Esophagus muscularis mucosa (tissue), 4 donors: ENCODE measurements at regions not wholly inside any gene's neighbourhood (a gene's known extent, or its start where the extent isn't known, plus 50 kb on each side); places are given as distances from the start of the nearest gene placed in this dataset.
"Not testable (repeated sequence)": the region's sequence is repeated elsewhere in the genome, so short reads cannot be mapped to it uniquely, and the experiment has no call there.

Source experiments
- DNase-seq: peaks from one replicate; pipeline ENCODE4 v3.0.0-alpha.2; 2017; ENCODE audit errors: extremely low spot score
- H3K27ac ChIP-seq, 4 donors: fragments of 200-600 bp; sonication (generic); replicated peaks in 1 of 4; 1 replicate in 3 of 4; 2 replicates in 1 of 4; pipeline ENCODE4 v1.5.1; 2016 to 2019; ENCODE audit warnings: mild to moderate bottlenecking in 1 of 4
- H3K27me3 ChIP-seq, 4 donors: fragments of 200-600 bp; sonication (generic); one replicate each; pipeline versions ENCODE4 v1.5.1 to v1.6.0; 2016 to 2019
- H3K36me3 ChIP-seq, 4 donors: fragments of 200-600 bp; sonication (generic); one replicate each; pipeline ENCODE4 v1.5.1; 2016 to 2019
- H3K4me1 ChIP-seq, 4 donors: fragments of 200-600 bp; sonication (generic); one replicate each; pipeline ENCODE4 v1.5.1; 2016 to 2019
- H3K4me3 ChIP-seq, 4 donors: fragments of 200-600 bp; sonication (generic); 1 replicate in 2 of 4; 2 replicates in 2 of 4; pipeline ENCODE4 v1.5.1; 2016 to 2019; ENCODE audit warnings: mild to moderate bottlenecking in 4 of 4, moderate library complexity in 1 of 4
- H3K9me3 ChIP-seq, 4 donors: fragments of 200-600 bp; sonication (generic); 1 replicate in 3 of 4; 2 replicates in 1 of 4; pipeline ENCODE4 v1.5.1; 2016 to 2019
- EP300 ChIP-seq: sonication (generic); formaldehyde crosslinking; IDR thresholded peaks from one replicate; pipeline ENCODE4 v1.6.1; 2017; ENCODE audit warnings: antibody characterized with exemption
- POLR2A ChIP-seq: fragments of 450-650 bp; IDR thresholded peaks from one replicate; pipeline ENCODE4 v1.6.1; 2017; ENCODE audit warnings: antibody characterized with exemption, moderate library complexity, mild to moderate bottlenecking, low read depth
- POLR2AphosphoS5 ChIP-seq, 2 donors: sonication (generic); formaldehyde crosslinking; IDR thresholded peaks; one replicate each; pipeline ENCODE4 v1.6.1; 2017; ENCODE audit warnings: antibody characterized with exemption in 2 of 2
- WGBS: methylation state at CpG from one replicate; pipeline ENCODE4 v1.1.5; 2018; 5-methylcytosine and 5-hydroxymethylcytosine counted together
- intact Hi-C: fragments of 100-400 bp; cut with DNase I; formaldehyde crosslinking; loops from one replicate; pipeline ENCODE4 v1.15.1; 2023
- TF ChIP-seq, protein P1 (sequence below), 3 experiments: fragments of 200-600 bp in 2 of 3; fragments of 450-650 bp in 1 of 3; sonication (generic) in 2 of 3; IDR thresholded peaks; one replicate each; pipeline ENCODE4 v1.5.1; 2017 to 2019; ENCODE audit warnings: antibody characterized with exemption in 3 of 3, mild to moderate bottlenecking in 2 of 3, moderate library complexity in 1 of 3

DNA sequence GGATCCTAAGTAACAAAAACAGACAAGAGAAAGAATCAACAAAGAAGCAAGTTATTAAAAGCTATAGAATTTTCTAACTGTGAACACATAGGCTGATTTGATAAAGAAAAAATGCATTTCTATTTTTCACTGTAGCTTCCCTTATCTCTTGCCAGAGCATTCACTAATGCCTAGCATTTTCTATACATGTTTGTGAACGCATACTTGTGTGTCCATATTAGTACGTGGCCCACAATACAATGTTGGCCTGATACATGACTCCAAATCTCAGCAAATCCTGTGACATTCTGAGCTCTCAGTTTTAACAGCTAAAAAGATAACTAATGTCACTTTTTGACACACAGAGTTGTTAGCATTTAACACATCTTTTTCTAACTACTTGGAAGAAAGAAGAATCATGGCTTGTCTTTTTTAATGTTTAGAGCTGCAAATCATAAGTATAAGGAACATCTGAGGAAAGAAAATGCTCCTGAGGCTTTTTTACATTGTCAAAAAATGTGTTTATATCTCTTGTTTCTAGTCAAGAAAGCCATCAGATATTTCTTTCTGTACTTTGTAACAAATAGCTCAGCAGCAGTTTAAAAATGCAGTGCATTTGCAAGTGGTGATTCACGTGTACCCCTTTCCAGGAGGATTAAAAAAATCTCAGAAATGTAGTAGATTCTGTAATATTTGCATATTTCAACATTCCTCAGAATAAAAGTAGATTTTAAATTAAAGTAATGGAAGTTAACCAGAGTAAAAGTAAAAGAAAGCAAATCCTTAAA lies 1646.8 kb upstream of the TMEFF2 start:
- Histone ChIP-seq H3K4me1 (no peaks in the 10 kb centered on the region), H3K36me3 (no peaks in the 10 kb centered on the region), H3K27me3 (no peaks in the 10 kb centered on the region), H3K4me3 (no peak overlapping the region), H3K9me3 (no peaks in the 10 kb centered on the region), H3K27ac (no peak overlapping the region)
- 59% methylated on average over 3 of the region's 3 CpGs for WGBS
- no peak for DNase-seq
- intact Hi-C loops = no loop called here
- TF ChIP-seq EP300 (no peak), POLR2A (no peak), POLR2AphosphoS5 (IDR thresholded peaks at IDR 0.05) (no peak)
- TF ChIP-seq, protein P1, sequence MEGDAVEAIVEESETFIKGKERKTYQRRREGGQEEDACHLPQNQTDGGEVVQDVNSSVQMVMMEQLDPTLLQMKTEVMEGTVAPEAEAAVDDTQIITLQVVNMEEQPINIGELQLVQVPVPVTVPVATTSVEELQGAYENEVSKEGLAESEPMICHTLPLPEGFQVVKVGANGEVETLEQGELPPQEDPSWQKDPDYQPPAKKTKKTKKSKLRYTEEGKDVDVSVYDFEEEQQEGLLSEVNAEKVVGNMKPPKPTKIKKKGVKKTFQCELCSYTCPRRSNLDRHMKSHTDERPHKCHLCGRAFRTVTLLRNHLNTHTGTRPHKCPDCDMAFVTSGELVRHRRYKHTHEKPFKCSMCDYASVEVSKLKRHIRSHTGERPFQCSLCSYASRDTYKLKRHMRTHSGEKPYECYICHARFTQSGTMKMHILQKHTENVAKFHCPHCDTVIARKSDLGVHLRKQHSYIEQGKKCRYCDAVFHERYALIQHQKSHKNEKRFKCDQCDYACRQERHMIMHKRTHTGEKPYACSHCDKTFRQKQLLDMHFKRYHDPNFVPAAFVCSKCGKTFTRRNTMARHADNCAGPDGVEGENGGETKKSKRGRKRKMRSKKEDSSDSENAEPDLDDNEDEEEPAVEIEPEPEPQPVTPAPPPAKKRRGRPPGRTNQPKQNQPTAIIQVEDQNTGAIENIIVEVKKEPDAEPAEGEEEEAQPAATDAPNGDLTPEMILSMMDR (IDR thresholded peaks at IDR 0.05) = no peak

DNA sequence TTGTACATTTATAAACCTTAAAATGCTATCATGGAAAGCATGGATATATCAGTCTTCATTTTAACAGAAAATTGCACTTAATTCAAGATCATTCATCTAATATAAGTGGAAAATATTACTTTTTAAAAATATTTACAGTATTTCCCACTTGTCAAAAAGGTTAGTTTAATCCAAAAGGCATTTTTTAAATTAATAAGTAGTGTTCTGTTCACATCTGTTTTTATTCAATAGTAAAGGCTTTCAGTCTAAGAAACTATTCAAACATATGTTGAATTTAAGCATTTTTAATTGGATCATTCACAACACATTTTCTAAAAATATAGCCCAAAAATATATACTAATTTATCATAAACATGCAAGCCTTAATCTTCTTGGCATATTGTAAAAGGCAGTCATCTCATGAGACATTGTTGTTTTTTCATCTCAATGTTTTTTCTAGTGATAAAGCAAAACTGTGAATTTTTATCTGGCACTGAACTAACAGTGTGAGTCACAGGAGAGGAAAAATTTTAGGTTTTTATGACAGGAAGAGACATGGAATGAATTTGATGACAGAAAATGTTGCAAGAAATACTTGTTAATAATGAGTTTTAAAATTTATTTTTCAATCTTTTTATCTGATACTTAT lies 1642.5 kb upstream of the TMEFF2 start:
- Histone ChIP-seq H3K4me1 (no peaks in the 10 kb centered on the region), H3K9me3 (no peaks in the 10 kb centered on the region), H3K36me3 (no peaks in the 10 kb centered on the region), H3K4me3 (no peak overlapping the region), H3K27ac (no peak overlapping the region), H3K27me3 (no peaks in the 10 kb centered on the region)
- TF ChIP-seq POLR2A (no peak), POLR2AphosphoS5 (IDR thresholded peaks at IDR 0.05) (no peak), EP300 (no peak)
- TF ChIP-seq, protein P1 (IDR thresholded peaks at IDR 0.05) = no peak
- intact Hi-C loops = no loop called here
- no peak for DNase-seq

DNA sequence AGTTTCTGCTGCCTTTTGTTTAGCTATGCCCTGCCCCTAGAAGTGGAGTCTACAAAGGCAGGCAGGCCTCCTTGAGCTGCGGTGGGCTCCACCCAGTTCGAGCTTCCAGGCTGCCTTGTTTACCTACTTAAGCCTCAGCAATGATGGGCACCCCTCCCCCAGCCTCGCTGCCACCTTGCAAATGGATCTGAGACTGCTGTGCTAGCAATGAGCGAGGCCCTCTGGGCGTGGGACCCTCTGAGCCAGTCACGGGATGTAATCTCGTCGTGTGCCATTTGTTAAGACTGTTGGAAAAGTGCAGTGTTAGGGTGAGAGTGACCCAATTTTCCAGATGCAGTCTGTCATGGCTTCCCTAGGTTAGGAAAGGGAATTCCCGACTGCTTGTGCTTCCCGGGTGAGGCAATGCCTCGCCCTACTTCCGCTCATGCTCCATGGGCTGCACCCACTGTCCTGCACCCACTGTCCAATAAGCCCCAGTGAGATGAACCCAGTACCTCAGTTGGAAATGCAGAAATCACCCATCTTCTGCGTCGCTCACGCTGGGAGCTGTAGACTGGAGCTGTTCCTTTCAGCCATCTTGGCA lies 1641.8 kb upstream of the TMEFF2 start:
- H3K27me3 ChIP-seq, H3K27ac ChIP-seq, H3K36me3 ChIP-seq, H3K4me3 ChIP-seq, H3K4me1 ChIP-seq, DNase-seq, H3K9me3 ChIP-seq, intact Hi-C loops: not testable (repeated sequence)
- WGBS = 76% methylated on average over 8 of the region's 15 CpGs

DNA sequence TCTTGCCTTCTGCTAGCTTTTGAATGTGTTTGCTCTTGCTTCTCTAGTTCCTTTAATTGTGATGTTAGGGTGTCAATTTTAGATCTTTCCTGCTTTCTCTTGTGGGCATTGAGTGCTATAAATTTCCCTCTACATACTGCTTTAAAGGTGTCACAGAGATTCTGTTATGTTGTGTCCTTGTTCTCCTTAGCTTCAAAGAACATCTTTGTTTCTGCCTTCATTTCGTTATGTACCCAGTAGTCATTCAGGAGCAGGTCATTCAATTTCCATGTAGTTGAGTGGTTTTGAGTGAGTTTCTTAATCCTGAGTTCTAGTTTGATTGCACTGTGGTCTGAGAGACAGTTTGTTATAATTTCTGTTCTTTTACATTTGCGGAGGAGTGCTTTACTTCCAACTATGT lies 1639.2 kb upstream of the TMEFF2 start:
- DNase-seq = not testable (repeated sequence)

DNA sequence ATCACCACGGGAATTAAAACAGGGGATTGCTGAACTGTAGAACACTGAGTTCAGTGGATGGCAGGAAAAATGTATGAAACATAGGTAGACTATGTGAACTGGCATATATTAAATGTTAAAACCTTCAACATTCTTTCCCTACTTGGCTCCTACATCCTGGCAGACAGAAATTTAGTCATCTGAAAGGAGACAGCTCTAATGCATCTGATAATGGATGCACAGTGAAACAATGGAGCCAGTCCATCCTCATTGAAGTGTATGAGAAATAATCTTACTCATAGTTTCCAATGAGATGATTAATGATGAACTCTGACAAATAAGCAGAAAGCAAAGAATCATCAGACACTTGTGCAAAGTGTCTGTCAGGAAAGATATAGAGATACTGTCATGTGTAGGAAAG lies 1629.7 kb upstream of the TMEFF2 start:
- intact Hi-C loops = no loop called here
- DNase-seq = no peak
- Histone ChIP-seq H3K27ac (no peak overlapping the region), H3K36me3 (no peaks in the 10 kb centered on the region), H3K4me3 (no peak overlapping the region), H3K4me1 (no peaks in the 10 kb centered on the region), H3K9me3 (peaks cover 0 to 6% (median 0%) of the 10 kb centered on the region in 4 donors), H3K27me3 (no peaks in the 10 kb centered on the region)
- WGBS = 69% methylated on average over 1 of the region's 1 CpG
- TF ChIP-seq EP300 (no peak), POLR2AphosphoS5 (IDR thresholded peaks at IDR 0.05) (no peak), POLR2A (no peak)
- TF ChIP-seq, protein P1 (IDR thresholded peaks at IDR 0.05) = no peak

More for the DNA sequence above, 1639.2 kb upstream of the TMEFF2 start:
- H3K27ac ChIP-seq, intact Hi-C loops, H3K4me3 ChIP-seq, H3K27me3 ChIP-seq, H3K9me3 ChIP-seq, H3K4me1 ChIP-seq, H3K36me3 ChIP-seq: not testable (repeated sequence)
- 53% methylated on average over 2 of the region's 2 CpGs for WGBS
